Hepatocyte (in vitro differentiated cells): ENCODE measurements at regions not wholly inside any gene's neighbourhood (a gene's known extent, or its start where the extent isn't known, plus 50 kb on each side); places are given as distances from the start of the nearest gene placed in this dataset.

Experiments
- DNase-seq: peaks from one replicate; pipeline ENCODE4 v3.0.0-alpha.2; 2016; ENCODE audit warnings: low spot score
- H2AFZ ChIP-seq: fragments of 200-600 bp; sonication (generic); 2 replicates; pipeline ENCODE4 v1.6.0; 2016; ENCODE audit warnings: antibody characterized with exemption, mild to moderate bottlenecking
- H3K27ac ChIP-seq: fragments of 200-600 bp; sonication (generic); 2 replicates; pipeline ENCODE4 v1.5.1; 2016; ENCODE audit warnings: mild to moderate bottlenecking
- H3K27me3 ChIP-seq: fragments of 200-600 bp; sonication (generic); 2 replicates; pipeline ENCODE4 v1.6.1; 2016
- H3K36me3 ChIP-seq: fragments of 200-600 bp; sonication (generic); replicated peaks from 2 replicates; pipeline ENCODE4 v1.5.1; 2016; ENCODE audit warnings: low read depth; ENCODE audit not compliant: insufficient read depth
- H3K4me1 ChIP-seq: fragments of 200-600 bp; sonication (generic); 2 replicates; pipeline ENCODE4 v1.5.1; 2016; ENCODE audit warnings: mild to moderate bottlenecking, moderate library complexity; ENCODE audit not compliant: insufficient read depth
- H3K4me2 ChIP-seq: fragments of 200-600 bp; sonication (generic); 2 replicates; pipeline ENCODE4 v1.6.0; 2016
- H3K4me3 ChIP-seq: fragments of 200-600 bp; sonication (generic); 2 replicates; pipeline ENCODE4 v1.5.1; 2016; ENCODE audit warnings: mild to moderate bottlenecking
- H3K79me2 ChIP-seq: fragments of 200-600 bp; sonication (generic); 2 replicates; pipeline ENCODE4 v1.6.0; 2017; ENCODE audit warnings: mild to moderate bottlenecking
- H3K9me2 ChIP-seq: fragments of 200-600 bp; sonication (generic); replicated peaks from 2 replicates; pipeline ENCODE4 v1.6.0; 2017; ENCODE audit warnings: mild to moderate bottlenecking; ENCODE audit not compliant: insufficient read depth
- H3K9me3 ChIP-seq: fragments of 200-600 bp; sonication (generic); 2 replicates; pipeline ENCODE4 v1.5.1; 2016; ENCODE audit warnings: low read depth, mild to moderate bottlenecking
- H4K20me1 ChIP-seq: fragments of 200-600 bp; sonication (generic); 2 replicates; pipeline ENCODE4 v1.6.0; 2016; ENCODE audit warnings: mild to moderate bottlenecking; ENCODE audit not compliant: insufficient read depth, poor library complexity, severe bottlenecking
- CTCF ChIP-seq: fragments of 200-600 bp; sonication (generic); IDR thresholded peaks from 2 replicates; pipeline ENCODE4 v1.5.1; 2016; ENCODE audit warnings: antibody characterized with exemption, mild to moderate bottlenecking; ENCODE audit not compliant: poor library complexity
- EZH2 ChIP-seq: fragments of 200-600 bp; sonication (generic); IDR thresholded peaks from 2 replicates; pipeline ENCODE4 v1.6.1; 2016; ENCODE audit warnings: antibody characterized with exemption, mild to moderate bottlenecking, borderline replicate concordance
- EZH2phosphoT487 ChIP-seq: fragments of 200-600 bp; sonication (generic); IDR thresholded peaks from one replicate; pipeline ENCODE4 v1.6.1; 2018; ENCODE audit warnings: antibody characterized with exemption, mild to moderate bottlenecking, low read depth, moderate library complexity; ENCODE audit not compliant: unreplicated experiment, severe bottlenecking
- WGBS: methylation state at CpG from one replicate; pipeline ENCODE4 v1.1.6; 2016; ENCODE audit warnings: low lambda C conversion rate; ENCODE audit errors: missing lambda C conversion rate; 5-methylcytosine and 5-hydroxymethylcytosine counted together

DNA sequence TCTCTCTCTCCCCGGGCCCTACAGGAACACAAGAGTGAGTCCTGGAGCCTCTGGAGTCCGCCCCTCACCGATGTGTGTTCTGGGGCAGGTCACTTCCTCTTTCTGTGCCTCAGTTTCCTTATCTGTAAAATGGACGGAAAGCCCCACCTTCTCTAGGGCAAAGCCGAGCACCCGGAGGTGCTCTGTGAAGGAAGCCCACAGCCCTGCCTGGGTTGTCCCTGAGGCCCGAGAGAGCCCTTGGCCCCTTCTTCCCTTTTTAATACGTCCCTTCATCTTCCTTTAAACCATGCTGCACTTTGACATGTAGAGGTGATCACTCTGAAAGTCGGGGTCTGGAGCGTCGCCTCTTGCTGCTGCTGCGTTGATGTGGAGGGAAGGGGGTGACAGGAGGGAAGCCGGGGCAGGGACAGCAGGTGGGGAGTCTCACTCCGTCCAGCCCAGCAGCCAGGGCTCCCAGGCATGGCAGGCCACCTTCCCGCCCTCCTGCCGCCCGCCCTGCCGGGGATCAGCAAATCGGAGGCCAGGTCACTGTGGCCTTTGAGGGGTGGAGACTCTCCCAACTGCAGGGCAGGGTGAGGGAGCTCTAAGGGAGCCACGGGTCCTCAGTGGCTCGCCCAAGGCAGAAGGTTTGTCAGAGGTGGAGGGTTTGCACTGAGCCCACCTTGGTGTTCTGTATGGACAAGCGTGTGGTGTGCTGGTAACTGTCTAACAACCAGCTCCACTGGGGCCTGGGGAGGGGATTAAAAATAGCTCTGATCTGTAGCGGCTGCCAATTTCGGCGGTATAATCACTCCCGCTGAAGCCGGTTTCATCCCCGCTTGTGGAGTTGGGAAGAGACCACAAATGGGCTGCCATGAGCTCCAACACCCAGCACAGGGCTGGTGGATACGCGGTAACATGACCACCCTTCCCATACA is 135.9 kb upstream of the ID2 start:
- no peaks in the 10 kb centered on the region for H3K9me3 ChIP-seq
- no peak overlapping the region for H3K4me3 ChIP-seq
- no peak for DNase-seq
- no peaks in the 10 kb centered on the region for H3K36me3 ChIP-seq
- no peak overlapping the region for H3K4me2 ChIP-seq
- H4K20me1 ChIP-seq: no peaks in the 10 kb centered on the region
- no peaks in the 10 kb centered on the region for H3K9me2 ChIP-seq
- peaks cover 11% of the 10 kb centered on the region for H3K4me1 ChIP-seq
- TF ChIP-seq EZH2 (no peak), CTCF (no peak), EZH2phosphoT487 (no peak)
- H3K27me3 ChIP-seq: no peaks in the 10 kb centered on the region
- no peaks in the 10 kb centered on the region for H3K79me2 ChIP-seq
- H3K27ac ChIP-seq: no peak overlapping the region
- WGBS: 96% methylated on average over 27 of the region's 30 CpGs
- H2AFZ ChIP-seq: no peak overlapping the region

GRCh38 chr2:8546612-8547283 is 135.1 kb upstream of the ID2 start:
- no peak for DNase-seq
- no peaks in the 10 kb centered on the region for H3K9me2 ChIP-seq
- TF ChIP-seq EZH2phosphoT487: no peak
- TF ChIP-seq CTCF: no peak
- no peak for TF ChIP-seq EZH2
- H4K20me1 ChIP-seq: no peaks in the 10 kb centered on the region
- no peak overlapping the region for H3K4me2 ChIP-seq
- no peaks in the 10 kb centered on the region for H3K79me2 ChIP-seq
- peaks cover 11% of the 10 kb centered on the region for H3K4me1 ChIP-seq
- H3K27ac ChIP-seq: no peak overlapping the region
- no peak overlapping the region for H3K4me3 ChIP-seq
- no peak overlapping the region for H2AFZ ChIP-seq
- no peaks in the 10 kb centered on the region for H3K9me3 ChIP-seq
- no peaks in the 10 kb centered on the region for H3K36me3 ChIP-seq
- H3K27me3 ChIP-seq: no peaks in the 10 kb centered on the region
- 93% methylated on average over 16 of the region's 16 CpGs for WGBS

GRCh38 chr2:8547284-8548064 is 134.4 kb upstream of the ID2 start:
- no peak for TF ChIP-seq EZH2
- TF ChIP-seq EZH2phosphoT487: no peak
- TF ChIP-seq CTCF: no peak
- Histone ChIP-seq H3K9me3 (no peaks in the 10 kb centered on the region), H3K4me3 (no peak overlapping the region), H3K27me3 (no peaks in the 10 kb centered on the region), H3K4me1 (peaks cover 11% of the 10 kb centered on the region), H3K4me2 (no peak overlapping the region), H3K27ac (no peak overlapping the region), H3K9me2 (no peaks in the 10 kb centered on the region), H3K79me2 (no peaks in the 10 kb centered on the region), H4K20me1 (no peaks in the 10 kb centered on the region), H2AFZ (no peak overlapping the region), H3K36me3 (no peaks in the 10 kb centered on the region)
- DNase-seq: no peak
- WGBS: 96% methylated on average over 20 of the region's 20 CpGs
